ENCODE measurements at regions not wholly inside any gene's neighbourhood (a gene's known extent, or its start where the extent isn't known, plus 50 kb on each side); places are given as distances from the start of the nearest gene placed in this dataset.

GRCh38 chr9:99345942-99346341 lies 123.9 kb downstream of the SEC61B start:
- no peak for TF ChIP-seq CTCF (IDR thresholded peaks at IDR 0.05; ENCODE audit: insufficient read depth, low read length)
- TF ChIP-seq REST (IDR thresholded peaks at IDR 0.05; ENCODE audit: insufficient replicate concordance, low read depth): no peak
- no peak for TF ChIP-seq SPI1 (IDR thresholded peaks at IDR 0.05; ENCODE audit: borderline replicate concordance, low read depth)
- TF ChIP-seq POLR2AphosphoS5 (IDR thresholded peaks at IDR 0.05; ENCODE audit: low read depth): no peak
- no peak for TF ChIP-seq GABPA (IDR thresholded peaks at IDR 0.05; ENCODE audit: low read depth)

All from HL-60 (cell line).